Upper lobe of left lung (tissue), 6 donors: ENCODE measurements at regions not wholly inside any gene's neighbourhood (a gene's known extent, or its start where the extent isn't known, plus 50 kb on each side); places are given as distances from the start of the nearest gene placed in this dataset.

Experiments used
- ATAC-seq, 2 donors: fragments of 200-7000 bp; cut with Tn5 transposase; one replicate each; pipeline ENCODE4 v1.9.1; 2022; ENCODE audit warnings: mild to moderate bottlenecking in 2 of 2, moderate library complexity in 2 of 2; ENCODE audit not compliant: low FRiP score in 2 of 2
- DNase-seq, 2 donors: peaks; one replicate each; pipeline ENCODE4 v3.0.0-alpha.2; 2019 to 2020
- H3K27ac ChIP-seq, 4 donors: fragments of 200-600 bp; sonication (generic); one replicate each; pipeline ENCODE4 v1.5.1; 2016 to 2019
- H3K27me3 ChIP-seq, 4 donors: fragments of 200-600 bp; sonication (generic); one replicate each; pipeline ENCODE4 v1.5.1; 2017 to 2019
- H3K36me3 ChIP-seq, 4 donors: fragments of 200-600 bp; sonication (generic); one replicate each; pipeline ENCODE4 v1.5.1; 2016 to 2019
- H3K4me1 ChIP-seq, 4 donors: fragments of 200-600 bp; sonication (generic); one replicate each; pipeline ENCODE4 v1.5.1; 2018 to 2019
- H3K4me3 ChIP-seq, 4 donors: fragments of 200-600 bp; sonication (generic); one replicate each; pipeline ENCODE4 v1.5.1; 2017 to 2019; ENCODE audit warnings: mild to moderate bottlenecking in 2 of 4, moderate library complexity in 1 of 4
- H3K9me3 ChIP-seq, 4 donors: fragments of 200-600 bp; sonication (generic); one replicate each; pipeline ENCODE4 v1.5.1; 2018 to 2019
- CTCF ChIP-seq, 6 experiments: fragments of 450-650 bp in 4 of 6; fragments of 200-600 bp in 2 of 6; sonication (generic) in 2 of 6; IDR thresholded peaks; one replicate each; pipeline ENCODE4 v1.5.1; 2016 to 2019; ENCODE audit warnings: antibody characterized with exemption in 6 of 6
- EP300 ChIP-seq, 4 donors: sonication (generic); formaldehyde crosslinking; IDR thresholded peaks; one replicate each; pipeline ENCODE4 v1.5.1; 2017; ENCODE audit warnings: antibody characterized with exemption in 4 of 4, control low read depth in 2 of 4
- POLR2A ChIP-seq, 4 donors: fragments of 450-650 bp; IDR thresholded peaks; one replicate each; pipeline ENCODE4 v1.5.1; 2016 to 2017; ENCODE audit warnings: antibody characterized with exemption in 4 of 4, mild to moderate bottlenecking in 2 of 4
- POLR2AphosphoS5 ChIP-seq, 2 donors: sonication (generic); formaldehyde crosslinking; IDR thresholded peaks; one replicate each; pipeline ENCODE4 v1.5.1; 2017; ENCODE audit warnings: antibody characterized with exemption in 2 of 2
- WGBS, 2 donors: methylation state at CpG; one replicate each; pipeline ENCODE4 v1.1.5; 2017 to 2018; 5-methylcytosine and 5-hydroxymethylcytosine counted together
- donor health status: DM: no; HTN: no; CAD: no; lungs with moderate emphysema.
- donor health status: DM: no; HTN: yes; CAD: no; lungs with severe emphysema.

DNA sequence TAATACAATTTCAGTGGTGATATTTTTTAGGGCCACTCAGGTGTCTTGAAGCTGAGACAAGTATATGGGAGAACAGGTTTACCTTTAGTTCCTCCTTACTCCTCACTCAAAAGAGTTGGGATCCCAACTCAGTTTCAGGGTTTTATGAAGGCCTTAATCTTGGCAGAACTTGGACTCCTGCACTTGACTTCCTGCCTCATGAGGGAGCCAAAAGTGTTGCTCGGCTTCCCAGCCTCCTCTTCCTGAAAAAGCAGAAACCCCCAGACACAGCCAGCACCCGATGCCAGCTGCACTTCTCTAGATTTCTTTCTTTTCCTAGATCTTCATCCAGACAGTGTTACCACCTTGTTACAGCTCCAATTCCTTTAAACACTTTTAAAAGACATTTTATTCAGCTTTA lies 70.8 kb upstream of the TMPRSS2 start:
- no peak for TF ChIP-seq POLR2A (IDR thresholded peaks at IDR 0.05)
- TF ChIP-seq CTCF (IDR thresholded peaks at IDR 0.05) = no peak
- no peak for TF ChIP-seq POLR2AphosphoS5 (IDR thresholded peaks at IDR 0.05)
- no peak for TF ChIP-seq EP300 (IDR thresholded peaks at IDR 0.05)
- Histone ChIP-seq H3K4me1 (peaks cover 0 to 5% (median 2%) of the 10 kb centered on the region in 4 donors), H3K9me3 (peaks cover 0 to 19% (median 11%) of the 10 kb centered on the region in 4 donors), H3K4me3 (no peak overlapping the region), H3K27me3 (no peaks in the 10 kb centered on the region), H3K27ac (no peak overlapping the region), H3K36me3 (no peaks in the 10 kb centered on the region)
- WGBS, 2 donors = 65% methylated on average over 2 of the region's 2 CpGs
- DNase-seq = no peak
- no peak for ATAC-seq

DNA sequence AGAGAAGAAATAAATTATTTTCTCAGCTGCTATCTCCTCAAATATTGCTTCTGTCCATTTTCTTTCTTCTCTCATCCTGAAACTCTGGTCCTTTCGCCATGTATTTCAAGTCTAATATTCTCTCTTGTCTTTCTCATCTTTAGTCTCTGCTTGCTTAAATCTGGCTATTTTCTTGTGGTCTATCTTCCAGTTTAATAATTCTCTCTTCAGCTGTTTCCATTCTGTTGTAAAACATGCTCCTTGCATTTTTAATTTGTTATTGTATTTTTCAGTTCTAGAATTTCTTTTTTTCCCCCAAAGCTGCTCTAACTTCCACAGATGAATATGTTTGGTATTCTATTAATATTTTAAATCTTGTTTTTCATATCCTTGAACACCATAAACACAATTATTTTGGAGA lies 70.1 kb upstream of the TMPRSS2 start:
- no peak for DNase-seq
- no peaks in the 10 kb centered on the region for H3K27me3 ChIP-seq
- peaks cover 0 to 5% (median 2%) of the 10 kb centered on the region in 4 donors for H3K4me1 ChIP-seq
- H3K9me3 ChIP-seq = peaks cover 0 to 19% (median 11%) of the 10 kb centered on the region in 4 donors
- no peak overlapping the region for H3K4me3 ChIP-seq
- no peak overlapping the region for H3K27ac ChIP-seq
- no peaks in the 10 kb centered on the region for H3K36me3 ChIP-seq
- ATAC-seq = no peak
- TF ChIP-seq POLR2A (IDR thresholded peaks at IDR 0.05) = no peak
- TF ChIP-seq EP300 (IDR thresholded peaks at IDR 0.05) = no peak
- TF ChIP-seq CTCF (IDR thresholded peaks at IDR 0.05) = no peak
- TF ChIP-seq POLR2AphosphoS5 (IDR thresholded peaks at IDR 0.05) = no peak
- 83 to 86% methylated on average over 1 of the region's 1 CpG for WGBS, 2 donors

DNA sequence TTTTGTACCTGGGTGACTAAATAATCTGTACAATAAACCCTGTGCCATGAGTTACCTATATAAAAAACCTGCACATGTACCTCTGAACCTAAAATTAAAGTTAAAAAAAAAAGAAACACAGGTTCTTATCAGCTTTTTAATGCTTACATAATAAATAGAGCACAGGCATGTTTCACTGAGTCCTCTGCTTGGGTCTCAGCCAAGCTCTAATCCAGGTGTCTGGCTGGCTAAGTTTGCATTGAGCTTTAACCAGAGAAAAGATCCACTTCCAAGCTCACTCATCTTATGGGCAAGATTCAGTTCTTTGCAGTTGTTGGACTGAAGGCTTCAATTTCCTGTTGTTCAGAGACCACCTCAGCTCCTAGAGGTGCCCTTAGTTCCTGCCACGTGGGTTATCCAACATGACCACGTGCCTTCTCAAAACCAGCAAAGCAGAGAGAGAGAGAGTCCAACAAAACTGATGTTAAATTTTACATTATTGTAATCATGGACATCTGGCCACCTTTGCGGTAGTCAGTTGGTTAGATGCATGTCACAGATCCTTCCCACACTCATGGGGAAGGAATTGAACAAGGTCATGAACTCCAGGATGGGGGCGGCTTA lies 68.2 kb upstream of the TMPRSS2 start:
- Histone ChIP-seq H3K27ac (no peak overlapping the region), H3K4me1 (no peaks in the 10 kb centered on the region), H3K36me3 (no peaks in the 10 kb centered on the region), H3K4me3 (no peak overlapping the region), H3K9me3 (peaks cover 0 to 22% (median 12%) of the 10 kb centered on the region in 4 donors), H3K27me3 (no peaks in the 10 kb centered on the region)
- ATAC-seq (no peak), DNase-seq (no peak)
- no peak for TF ChIP-seq POLR2A (IDR thresholded peaks at IDR 0.05)
- no peak for TF ChIP-seq EP300 (IDR thresholded peaks at IDR 0.05)
- no peak for TF ChIP-seq POLR2AphosphoS5 (IDR thresholded peaks at IDR 0.05)
- no peak for TF ChIP-seq CTCF (IDR thresholded peaks at IDR 0.05)
- WGBS, 2 donors = 82 to 90% methylated on average over 4 of the region's 4 CpGs

GRCh38 chr21:41573902-41574690 lies 66.1 kb upstream of the TMPRSS2 start:
- H3K36me3 ChIP-seq = no peaks in the 10 kb centered on the region
- no peak overlapping the region for H3K4me3 ChIP-seq
- ATAC-seq = no peak

More at GRCh38 chr21:41573902-41574690, 66.1 kb upstream of the TMPRSS2 start:
- Histone ChIP-seq H3K27me3 (no peaks in the 10 kb centered on the region), H3K9me3 (peaks cover 0 to 22% (median 12%) of the 10 kb centered on the region in 4 donors), H3K27ac (no peak overlapping the region), H3K4me1 (no peaks in the 10 kb centered on the region)
- DNase-seq = no peak
- TF ChIP-seq POLR2AphosphoS5 (IDR thresholded peaks at IDR 0.05) (no peak), EP300 (IDR thresholded peaks at IDR 0.05) (no peak), CTCF (IDR thresholded peaks at IDR 0.05) (no peak)
- WGBS, 2 donors = 87 to 88% methylated on average over 5 of the region's 5 CpGs
